ENCODE measurements at regions not wholly inside any gene's neighbourhood (a gene's known extent, or its start where the extent isn't known, plus 50 kb on each side); places are given as distances from the start of the nearest gene placed in this dataset.

DNA sequence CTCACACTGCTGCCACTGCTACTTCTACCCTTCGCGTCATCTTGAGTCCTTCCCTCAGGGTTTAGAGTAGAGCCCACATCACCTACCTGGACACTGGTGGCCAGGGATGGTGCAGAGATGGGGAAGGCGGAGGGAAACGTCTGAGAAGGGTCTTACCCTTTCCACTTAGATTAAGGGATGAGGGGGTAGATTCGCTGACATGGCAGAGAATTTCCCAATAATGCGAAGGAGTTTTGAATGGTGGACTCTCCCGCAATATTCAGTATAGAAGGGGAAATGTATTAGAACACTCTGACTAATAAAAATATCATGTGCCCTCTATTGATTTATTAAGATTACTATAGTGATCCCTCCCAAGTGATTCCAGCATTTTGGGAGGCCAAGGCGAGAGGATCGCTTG lies 209.5 kb upstream of the KIAA1217 start:
- TF ChIP-seq, protein P1, sequence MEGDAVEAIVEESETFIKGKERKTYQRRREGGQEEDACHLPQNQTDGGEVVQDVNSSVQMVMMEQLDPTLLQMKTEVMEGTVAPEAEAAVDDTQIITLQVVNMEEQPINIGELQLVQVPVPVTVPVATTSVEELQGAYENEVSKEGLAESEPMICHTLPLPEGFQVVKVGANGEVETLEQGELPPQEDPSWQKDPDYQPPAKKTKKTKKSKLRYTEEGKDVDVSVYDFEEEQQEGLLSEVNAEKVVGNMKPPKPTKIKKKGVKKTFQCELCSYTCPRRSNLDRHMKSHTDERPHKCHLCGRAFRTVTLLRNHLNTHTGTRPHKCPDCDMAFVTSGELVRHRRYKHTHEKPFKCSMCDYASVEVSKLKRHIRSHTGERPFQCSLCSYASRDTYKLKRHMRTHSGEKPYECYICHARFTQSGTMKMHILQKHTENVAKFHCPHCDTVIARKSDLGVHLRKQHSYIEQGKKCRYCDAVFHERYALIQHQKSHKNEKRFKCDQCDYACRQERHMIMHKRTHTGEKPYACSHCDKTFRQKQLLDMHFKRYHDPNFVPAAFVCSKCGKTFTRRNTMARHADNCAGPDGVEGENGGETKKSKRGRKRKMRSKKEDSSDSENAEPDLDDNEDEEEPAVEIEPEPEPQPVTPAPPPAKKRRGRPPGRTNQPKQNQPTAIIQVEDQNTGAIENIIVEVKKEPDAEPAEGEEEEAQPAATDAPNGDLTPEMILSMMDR (conservative IDR thresholded peaks at IDR 0.05 in 1 of 2, IDR thresholded peaks at IDR 0.05 in 1 of 2; ENCODE audit: extremely low read depth in 1 of 2, insufficient read depth in 1 of 2, low read depth in 1 of 2, low read length in 2 of 2) = no peak
- TF ChIP-seq EZH2 (IDR thresholded peaks at IDR 0.05; ENCODE audit: borderline replicate concordance, low read length) = no peak

Data from mammary epithelial cell (primary cell).